Urinary bladder (tissue), 3 donors: ENCODE measurements at regions not wholly inside any gene's neighbourhood (a gene's known extent, or its start where the extent isn't known, plus 50 kb on each side); places are given as distances from the start of the nearest gene placed in this dataset.
"Not testable (repeated sequence)": the region's sequence is repeated elsewhere in the genome, so short reads cannot be mapped to it uniquely, and the experiment has no call there.

Experiments
- DNase-seq: peaks from one replicate; pipeline ENCODE4 v3.0.0-alpha.2; 2015; ENCODE audit errors: extremely low spot score
- H3K27ac ChIP-seq: one replicate; pipeline ENCODE4 v1.5.1; 2013; ENCODE audit warnings: low read depth, mild to moderate bottlenecking, moderate library complexity
- H3K36me3 ChIP-seq: one replicate; pipeline ENCODE4 v1.6.1; 2013; ENCODE audit warnings: mild to moderate bottlenecking, moderate library complexity; ENCODE audit not compliant: insufficient read depth
- H3K4me1 ChIP-seq: one replicate; pipeline ENCODE4 v1.6.1; 2013; ENCODE audit warnings: mild to moderate bottlenecking, moderate library complexity; ENCODE audit not compliant: insufficient read depth
- H3K4me3 ChIP-seq: one replicate; pipeline ENCODE4 v1.5.1; 2013; ENCODE audit warnings: low read depth, low read length
- WGBS: extraction: QIAGEN DNeasy Blood & Tissue Kit; methylation state at CpG from one replicate; pipeline ENCODE4 v1.1.7; 2013; 5-methylcytosine and 5-hydroxymethylcytosine counted together
- donor health status: healthy with polysubstance abuse.
- donor health status: healthy.

GRCh38 chr10:36479073-36479472 is 646.3 kb upstream of the ANKRD30A start:
- Histone ChIP-seq H3K27ac (no peak overlapping the region), H3K4me3 (no peak overlapping the region), H3K36me3 (no peaks in the 10 kb centered on the region), H3K4me1 (no peaks in the 10 kb centered on the region)
- no peak for DNase-seq

DNA sequence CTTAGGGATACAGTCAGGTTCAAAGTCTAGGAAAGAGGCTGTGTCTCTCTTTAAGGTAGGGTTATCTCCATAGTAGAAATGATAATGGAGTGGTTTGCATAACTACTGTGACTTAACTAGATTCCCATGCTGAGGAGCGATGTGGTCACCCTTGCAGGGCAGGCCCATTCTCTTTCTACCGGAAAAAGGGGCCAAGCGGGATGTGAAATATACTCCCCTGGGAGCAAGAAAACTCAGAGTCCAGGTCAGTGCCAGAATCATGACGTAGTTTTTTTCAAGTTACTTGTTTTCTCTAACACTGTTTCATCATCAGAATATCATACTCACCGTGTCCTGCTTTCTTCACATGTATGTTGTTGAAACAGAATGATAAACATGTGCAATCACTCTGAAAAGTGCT is 649.0 kb upstream of the ANKRD30A start:
- Histone ChIP-seq H3K27ac (no peak overlapping the region), H3K4me3 (no peak overlapping the region), H3K36me3 (no peaks in the 10 kb centered on the region), H3K4me1 (no peaks in the 10 kb centered on the region)
- 90% methylated on average over 5 of the region's 5 CpGs for WGBS
- DNase-seq = no peak

DNA sequence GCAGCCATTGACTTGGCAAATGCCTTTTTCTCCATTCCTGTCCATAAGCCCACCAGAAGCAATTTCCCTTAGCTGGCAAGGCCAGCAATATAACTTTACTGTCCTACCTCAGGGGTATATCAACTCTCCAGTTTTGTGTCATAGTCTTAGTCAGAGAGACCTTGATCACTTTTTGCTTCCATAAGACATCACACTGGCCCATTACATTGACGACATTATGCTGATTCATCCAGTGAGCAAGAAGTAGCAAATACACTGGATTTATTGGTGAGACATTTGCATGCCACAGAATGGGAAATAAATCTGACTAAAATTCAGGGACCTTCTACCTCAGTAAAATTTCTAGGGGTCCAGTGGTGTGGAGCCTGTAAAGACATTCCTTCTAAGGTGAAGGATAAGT is 649.7 kb upstream of the ANKRD30A start:
- 91% methylated on average over 1 of the region's 1 CpG for WGBS

DNA sequence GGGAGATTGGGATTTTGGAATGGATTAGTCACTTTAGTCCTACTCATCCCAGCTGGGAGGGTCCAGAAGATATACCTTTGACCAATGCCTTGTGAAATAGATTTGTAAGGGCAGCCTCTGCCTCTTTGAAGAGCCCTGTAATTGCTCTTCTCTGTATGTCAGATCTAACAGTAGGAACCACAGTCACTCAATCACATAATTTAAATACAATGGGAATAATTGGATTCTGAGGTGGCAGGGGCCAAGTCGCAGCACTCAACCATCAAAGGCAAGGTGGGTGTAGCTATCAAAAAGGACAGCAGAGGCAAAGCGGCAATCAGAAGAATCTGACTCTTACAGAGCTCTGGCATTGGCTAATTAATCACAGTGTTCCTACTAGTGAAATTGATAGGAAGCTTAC is 650.9 kb upstream of the ANKRD30A start:
- DNase-seq = no peak
- WGBS = 91% methylated on average over 2 of the region's 2 CpGs
- Histone ChIP-seq H3K36me3 (no peaks in the 10 kb centered on the region), H3K27ac (no peak overlapping the region), H3K4me1 (no peaks in the 10 kb centered on the region), H3K4me3 (no peak overlapping the region)

More for the DNA sequence above, 649.7 kb upstream of the ANKRD30A start:
- Histone ChIP-seq H3K27ac (no peak overlapping the region), H3K4me1 (no peaks in the 10 kb centered on the region), H3K4me3 (no peak overlapping the region), H3K36me3 (no peaks in the 10 kb centered on the region)
- DNase-seq = no peak

DNA sequence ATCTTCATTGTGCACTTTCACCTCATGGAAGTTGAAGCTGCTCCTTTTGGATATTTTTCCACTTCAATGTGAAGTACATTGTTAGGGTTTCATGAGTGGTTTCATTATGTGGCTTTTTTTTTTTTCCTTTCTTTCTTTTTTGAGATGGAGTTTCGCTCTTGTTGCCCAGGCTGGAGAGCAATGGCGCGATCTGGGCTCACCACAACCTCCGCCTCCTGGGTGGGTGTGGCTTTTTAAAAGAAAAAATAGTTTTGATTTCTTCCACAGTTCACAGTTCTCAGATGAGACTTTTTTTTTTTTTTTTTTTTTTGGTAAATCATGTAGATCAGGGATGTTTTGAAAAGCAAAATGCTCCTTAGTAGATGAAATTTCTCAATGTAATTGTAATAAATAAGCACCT is 652.3 kb upstream of the ANKRD30A start:
- 92% methylated on average over 4 of the region's 4 CpGs for WGBS
- Histone ChIP-seq H3K4me3 (no peak overlapping the region), H3K36me3 (no peaks in the 10 kb centered on the region), H3K27ac (no peak overlapping the region), H3K4me1 (no peaks in the 10 kb centered on the region)
- no peak for DNase-seq

GRCh38 chr10:36469585-36469984 is 655.8 kb upstream of the ANKRD30A start:
- Histone ChIP-seq H3K36me3 (no peaks in the 10 kb centered on the region), H3K4me1 (no peaks in the 10 kb centered on the region), H3K27ac (no peak overlapping the region), H3K4me3 (no peak overlapping the region)
- 94% methylated on average over 2 of the region's 2 CpGs for WGBS
- DNase-seq = no peak

DNA sequence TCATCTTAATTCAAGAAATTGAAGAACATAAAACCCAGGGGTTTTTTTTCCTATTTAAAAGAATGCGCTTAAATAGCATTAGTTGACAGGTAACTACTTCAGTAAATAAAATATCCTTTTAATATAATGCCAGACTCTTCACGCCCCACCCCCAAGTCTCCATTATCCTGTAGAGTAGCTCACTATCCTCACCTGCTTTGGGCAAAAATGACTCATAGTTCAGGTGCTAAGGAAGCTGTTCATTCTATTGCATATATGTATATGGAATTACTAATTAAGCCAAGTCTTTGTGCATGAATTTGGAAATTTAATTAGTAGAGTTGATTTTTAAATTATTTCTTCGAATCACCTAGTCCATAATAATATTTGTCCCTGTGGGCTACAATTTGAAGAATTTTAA is 656.8 kb upstream of the ANKRD30A start:
- WGBS = 91% methylated on average over 3 of the region's 3 CpGs
- no peak overlapping the region for H3K27ac ChIP-seq
- no peaks in the 10 kb centered on the region for H3K36me3 ChIP-seq
- H3K4me1 ChIP-seq = no peaks in the 10 kb centered on the region
- H3K4me3 ChIP-seq = no peak overlapping the region
- no peak for DNase-seq

GRCh38 chr10:36465604-36466379 is 659.6 kb upstream of the ANKRD30A start:
- WGBS = 90% methylated on average over 3 of the region's 3 CpGs
- no peaks in the 10 kb centered on the region for H3K36me3 ChIP-seq
- no peaks in the 10 kb centered on the region for H3K4me1 ChIP-seq
- DNase-seq = no peak
- no peak overlapping the region for H3K27ac ChIP-seq
- no peak overlapping the region for H3K4me3 ChIP-seq

DNA sequence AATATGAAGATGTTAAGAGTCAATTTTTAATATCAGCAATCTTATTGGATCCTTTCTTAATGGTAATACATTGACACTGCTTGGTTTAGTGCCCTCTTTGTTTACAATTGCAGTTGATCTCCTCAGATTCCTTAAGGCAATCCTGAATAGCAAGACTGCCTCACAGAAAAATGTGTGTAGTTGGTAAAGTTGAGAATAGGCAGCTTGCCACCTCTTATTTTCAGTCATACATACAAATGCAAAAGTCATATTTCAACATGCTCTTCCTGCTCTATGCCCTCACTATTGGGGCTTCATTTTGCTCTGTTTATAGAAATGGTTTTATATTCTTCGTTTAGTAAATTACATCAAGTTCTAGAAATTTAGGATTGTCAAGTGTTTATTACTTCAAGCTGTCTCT is 661.1 kb upstream of the ANKRD30A start:
- DNase-seq = no peak
- no peak overlapping the region for H3K4me3 ChIP-seq
- WGBS = 59% methylated on average over 1 of the region's 1 CpG
- H3K36me3 ChIP-seq = no peaks in the 10 kb centered on the region
- H3K4me1 ChIP-seq = no peaks in the 10 kb centered on the region
- no peak overlapping the region for H3K27ac ChIP-seq

- no peak for DNase-seq
- H3K36me3 ChIP-seq = no peaks in the 10 kb centered on the region
- no peak overlapping the region for H3K27ac ChIP-seq
- 88% methylated on average over 2 of the region's 2 CpGs for WGBS
- no peak overlapping the region for H3K4me3 ChIP-seq
- H3K4me1 ChIP-seq = no peaks in the 10 kb centered on the region
Measured at GRCh38 chr10:36463390-36463789, 662.0 kb upstream of the ANKRD30A start.

- no peak for DNase-seq
- H3K4me3 ChIP-seq = no peak overlapping the region
- no peaks in the 10 kb centered on the region for H3K36me3 ChIP-seq
- WGBS = 90% methylated on average over 1 of the region's 1 CpG
- no peaks in the 10 kb centered on the region for H3K4me1 ChIP-seq
- H3K27ac ChIP-seq = no peak overlapping the region
Measured at GRCh38 chr10:36462194-36462593, 663.2 kb upstream of the ANKRD30A start.

- H3K36me3 ChIP-seq, H3K27ac ChIP-seq, H3K4me1 ChIP-seq, H3K4me3 ChIP-seq, DNase-seq: not testable (repeated sequence)
Measured at GRCh38 chr10:36458437-36458836, 667.0 kb upstream of the ANKRD30A start.

GRCh38 chr10:36457751-36458150 is 667.6 kb upstream of the ANKRD30A start:
- Histone ChIP-seq H3K4me3 (no peak overlapping the region), H3K4me1 (no peaks in the 10 kb centered on the region), H3K27ac (no peak overlapping the region), H3K36me3 (no peaks in the 10 kb centered on the region)
- DNase-seq = no peak
- 55% methylated on average over 1 of the region's 1 CpG for WGBS

DNA sequence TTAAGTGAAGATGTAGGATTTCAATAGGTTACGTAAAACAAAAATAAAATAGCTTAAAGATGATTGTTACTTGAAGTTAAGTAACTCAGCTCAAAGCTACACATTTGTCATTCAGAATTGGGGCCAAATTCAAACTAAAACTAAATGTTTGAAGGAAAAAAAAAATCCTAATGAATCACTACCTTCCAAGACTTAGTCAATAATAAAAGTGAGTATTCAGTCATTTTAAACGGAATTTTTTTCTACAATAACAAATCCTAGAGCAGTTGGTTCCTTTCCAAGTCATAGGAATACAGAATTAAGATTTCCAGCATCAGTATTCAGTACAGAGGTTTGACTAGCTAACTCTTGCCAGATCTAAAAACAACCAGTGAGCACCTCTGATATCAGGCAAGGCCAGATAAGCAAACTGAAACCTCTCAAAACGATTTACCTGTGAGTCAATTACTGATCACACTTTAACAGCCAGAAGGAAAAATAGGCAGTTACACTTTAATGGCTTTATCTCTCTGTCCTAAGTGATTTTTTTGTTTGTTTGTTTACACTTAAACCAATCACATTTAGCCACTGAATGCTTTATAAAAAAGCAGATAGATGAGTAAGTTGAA is 669.8 kb upstream of the ANKRD30A start:
- Histone ChIP-seq H3K4me1 (no peaks in the 10 kb centered on the region), H3K4me3 (no peak overlapping the region), H3K27ac (no peak overlapping the region), H3K36me3 (no peaks in the 10 kb centered on the region)
- no peak for DNase-seq
- 42% methylated on average over 3 of the region's 3 CpGs for WGBS
